ENCODE measurements at regions not wholly inside any gene's neighbourhood (a gene's known extent, or its start where the extent isn't known, plus 50 kb on each side); places are given as distances from the start of the nearest gene placed in this dataset.
"Not testable (repeated sequence)": the region's sequence is repeated elsewhere in the genome, so short reads cannot be mapped to it uniquely, and the experiment has no call there.

- no peak for DNase-seq (ENCODE audit: low spot score)
Measured at GRCh38 chr1:14392161-14392858, 206.2 kb upstream of the KAZN start.

GRCh38 chr1:14392859-14393365, 205.6 kb upstream of the KAZN start:
- no peak for DNase-seq (ENCODE audit: low spot score)

GRCh38 chr1:14396100-14396499, 202.4 kb upstream of the KAZN start:
- no peak for DNase-seq (ENCODE audit: low spot score)

GRCh38 chr1:14403961-14404645, 194.4 kb upstream of the KAZN start:
- no peak for DNase-seq (ENCODE audit: low spot score)

GRCh38 chr1:14404862-14405301, 193.6 kb upstream of the KAZN start:
- DNase-seq (ENCODE audit: low spot score): no peak

GRCh38 chr1:14412235-14412634, 186.2 kb upstream of the KAZN start:
- no peak for DNase-seq (ENCODE audit: low spot score)

GRCh38 chr1:14413819-14414490, 184.5 kb upstream of the KAZN start:
- DNase-seq (ENCODE audit: low spot score): no peak

- DNase-seq (ENCODE audit: low spot score): no peak
Measured at GRCh38 chr1:14415396-14415795, 183.1 kb upstream of the KAZN start.

- not testable (repeated sequence) for DNase-seq (ENCODE audit: low spot score)
Measured at GRCh38 chr1:14419778-14420218, 178.7 kb upstream of the KAZN start.

GRCh38 chr1:14420686-14421085, 177.8 kb upstream of the KAZN start:
- no peak for DNase-seq (ENCODE audit: low spot score)

- no peak for DNase-seq (ENCODE audit: low spot score)
Measured at GRCh38 chr1:14421295-14421976, 177.0 kb upstream of the KAZN start.

GRCh38 chr1:14421977-14422609, 176.4 kb upstream of the KAZN start:
- no peak for DNase-seq (ENCODE audit: low spot score)

GRCh38 chr1:14424325-14425002, 174.0 kb upstream of the KAZN start:
- DNase-seq (ENCODE audit: low spot score): no peak

GRCh38 chr1:14426854-14427253, 171.6 kb upstream of the KAZN start:
- no peak for DNase-seq (ENCODE audit: low spot score)

- no peak for DNase-seq (ENCODE audit: low spot score)
Measured at GRCh38 chr1:14429577-14429976, 168.9 kb upstream of the KAZN start.

- not testable (repeated sequence) for DNase-seq (ENCODE audit: low spot score)
Measured at GRCh38 chr1:14432728-14433127, 165.8 kb upstream of the KAZN start.

GRCh38 chr1:14435368-14436023, 163.0 kb upstream of the KAZN start:
- peak; percentile 3 for DNase-seq (ENCODE audit: low spot score)

GRCh38 chr1:14437417-14437918, 161.0 kb upstream of the KAZN start:
- no peak for DNase-seq (ENCODE audit: low spot score)

GRCh38 chr1:14438127-14438769, 160.2 kb upstream of the KAZN start:
- no peak for DNase-seq (ENCODE audit: low spot score)
